Endothelial cell of umbilical vein (primary cell): ENCODE measurements at regions not wholly inside any gene's neighbourhood (a gene's known extent, or its start where the extent isn't known, plus 50 kb on each side); places are given as distances from the start of the nearest gene placed in this dataset.

Experiments
- BruUV-seq: library from RNA; stranded (reverse); fragments of 400-500 nt; replicated peaks from 2 replicates; lab custom pipeline; 2021; lab: Mats Ljungman, UMichigan
- CTCF ChIA-PET: fragments of 300-600, 350-600 bp; sonication (Branson Sonifier 250); formaldehyde crosslinking; loops from one replicate; lab custom pipeline; 2021; ENCODE audit warnings: antibody characterized with exemption, inconsistent platforms; lab: Charles Lee
- POLR2A ChIA-PET: fragments of 300-600, 350-600 bp; sonication (Branson Sonifier 250); formaldehyde crosslinking; loops from one replicate; lab custom pipeline; 2021; ENCODE audit warnings: antibody characterized with exemption, inconsistent platforms; lab: Charles Lee
- DNase-seq: peaks from one replicate; pipeline ENCODE4 v3.0.0-alpha.2; 2011; ENCODE audit warnings: low read depth, low spot score
- FAIRE-seq: peaks from 2 replicates; lab custom pipeline; 2011; peaks lifted over from hg19 to GRCh38; lab: Jason Lieb, UNC
- H2AFZ ChIP-seq: 2 replicates; pipeline ENCODE4 v1.6.0; 2012; ENCODE audit warnings: low read depth, low read length, control low read depth, inconsistent platforms
- H3K27ac ChIP-seq: 2 replicates; pipeline ENCODE4 v1.5.1; 2011; ENCODE audit warnings: low read depth, mild to moderate bottlenecking, control low read depth, low read length, moderate library complexity; ENCODE audit not compliant: insufficient read depth
- H3K27me3 ChIP-seq, 2 experiments: 2 replicates each; pipeline versions ENCODE4 v1.6.0 to v1.6.1; 2011; ENCODE audit warnings: low read length in 2 of 2, mixed read lengths in 1 of 2; ENCODE audit not compliant: control insufficient read depth in 2 of 2, insufficient read depth in 2 of 2
- H3K36me3 ChIP-seq, 2 experiments: 2 replicates in 1 of 2; 3 replicates in 1 of 2; pipeline ENCODE4 v1.5.1; 2011; ENCODE audit warnings: low read length in 2 of 2, mild to moderate bottlenecking in 1 of 2, moderate library complexity in 1 of 2; ENCODE audit not compliant: control insufficient read depth in 2 of 2, insufficient read depth in 2 of 2; ENCODE audit errors: extremely low read depth in 1 of 2
- H3K4me1 ChIP-seq: 3 replicates; pipeline ENCODE4 v1.5.1; 2011; ENCODE audit warnings: mild to moderate bottlenecking, low read length; ENCODE audit not compliant: control insufficient read depth, insufficient read depth; ENCODE audit errors: extremely low read depth
- H3K4me2 ChIP-seq: 2 replicates; pipeline ENCODE4 v1.6.1; 2011; ENCODE audit warnings: low read length, control low read depth, mixed read lengths; ENCODE audit not compliant: insufficient read depth
- H3K4me3 ChIP-seq, 3 experiments: fragments of 200-600 bp in 1 of 3; sonication (generic), shearing (Covaris generic) in 1 of 3; replicated peaks in 1 of 3; 2 replicates each; pipeline ENCODE4 v1.5.1; 2011 to 2016; ENCODE audit warnings: control low read depth in 3 of 3, low read length in 3 of 3, mild to moderate bottlenecking in 2 of 3, inconsistent platforms in 1 of 3, low read depth in 1 of 3, moderate library complexity in 1 of 3; ENCODE audit not compliant: insufficient read depth in 1 of 3
- H3K79me2 ChIP-seq: 2 replicates; pipeline ENCODE4 v1.6.0; 2012; ENCODE audit warnings: low read length, inconsistent platforms; ENCODE audit not compliant: control insufficient read depth, insufficient read depth
- H3K9ac ChIP-seq: replicated peaks from 2 replicates; pipeline ENCODE3; 2011; ENCODE audit warnings: low read length, control low read depth; ENCODE audit not compliant: insufficient read depth; ENCODE audit errors: extremely low read depth
- H3K9me1 ChIP-seq: replicated peaks from 3 replicates; pipeline ENCODE4 v1.6.0; 2011; ENCODE audit warnings: mild to moderate bottlenecking, low read length; ENCODE audit not compliant: control insufficient read depth, insufficient read depth; ENCODE audit errors: extremely low read depth
- H3K9me3 ChIP-seq: replicated peaks from 2 replicates; pipeline ENCODE4 v1.5.1; 2012; ENCODE audit warnings: low read length, inconsistent platforms; ENCODE audit not compliant: control insufficient read depth, insufficient read depth
- H4K20me1 ChIP-seq: replicated peaks from 2 replicates; pipeline ENCODE3; 2011; ENCODE audit warnings: mild to moderate bottlenecking, low read length; ENCODE audit not compliant: control insufficient read depth, insufficient read depth; ENCODE audit errors: extremely low read depth
- CTCF ChIP-seq, 2 donors: IDR thresholded peaks; 1 replicate in 1 of 2; 2 replicates in 1 of 2; pipeline ENCODE4 v1.5.1; 2011; ENCODE audit warnings: low read length in 2 of 2, mild to moderate bottlenecking in 2 of 2, moderate library complexity in 2 of 2, control low read depth in 1 of 2, inconsistent platforms in 1 of 2, low read depth in 1 of 2; ENCODE audit not compliant: insufficient read depth in 1 of 2; ENCODE audit errors: extremely low read depth in 1 of 2
- EZH2 ChIP-seq: IDR thresholded peaks from 2 replicates; pipeline ENCODE4 v1.6.1; 2012; ENCODE audit warnings: borderline replicate concordance, low read depth, mild to moderate bottlenecking, moderate library complexity, low read length, inconsistent platforms; ENCODE audit not compliant: severe bottlenecking
- FOS ChIP-seq: IDR thresholded peaks from 2 replicates; pipeline ENCODE4 v1.6.1; 2011; ENCODE audit warnings: mild to moderate bottlenecking, low read length, moderate library complexity, borderline replicate concordance; ENCODE audit not compliant: insufficient read depth
- GATA2 ChIP-seq: IDR thresholded peaks from 2 replicates; pipeline ENCODE4 v1.7.0; 2011; ENCODE audit warnings: low read depth, mild to moderate bottlenecking, moderate library complexity, mixed read lengths, low read length; ENCODE audit not compliant: insufficient read length, insufficient read depth
- JUN ChIP-seq: IDR thresholded peaks from 2 replicates; pipeline ENCODE4 v1.6.1; 2011; ENCODE audit warnings: borderline replicate concordance, low read depth; ENCODE audit not compliant: insufficient read length, insufficient read depth
- MAX ChIP-seq: IDR thresholded peaks from 2 replicates; pipeline ENCODE4 v1.6.1; 2011; ENCODE audit not compliant: insufficient read depth, insufficient read length
- MYC ChIP-seq: IDR thresholded peaks from one replicate; pipeline ENCODE4 v1.6.1; 2011; ENCODE audit warnings: mild to moderate bottlenecking, low read depth, low read length
- POLR2A ChIP-seq: IDR thresholded peaks from 2 replicates; pipeline ENCODE4 v1.6.1; 2012; ENCODE audit warnings: low read depth, mild to moderate bottlenecking, control low read depth, low read length
- POLR2AphosphoS5 ChIP-seq: IDR thresholded peaks from 2 replicates; pipeline ENCODE4 v1.6.1; 2012; ENCODE audit warnings: low read depth, mild to moderate bottlenecking, control low read depth, low read length, moderate library complexity; ENCODE audit not compliant: insufficient read depth
- dilution Hi-C: fragments of 300-500 bp; cut with MboI; formaldehyde crosslinking; loops from one replicate; pipeline ENCODE4 v1.15.0; 2019; ENCODE audit warnings: low sequenced_read_pairs; ENCODE audit not compliant: extremely low pct_ligation_motif_present
- intact Hi-C: fragments of 100-400 bp; cut with micrococcal nuclease; formaldehyde crosslinking; loops from one replicate; pipeline ENCODE4 v1.10.0; 2022

GRCh38 chr5:152503206-152503605 is 98.1 kb upstream of the NMUR2 start:
- ChIA-PET CTCF (no interaction called here), POLR2A (no interaction called here)
- Histone ChIP-seq H3K4me2 (no peak overlapping the region), H3K4me1 (no peaks in the 10 kb centered on the region), H3K27me3 (no peaks in the 10 kb centered on the region), H3K36me3 (no peaks in the 10 kb centered on the region), H3K27ac (no peak overlapping the region), H3K9me3 (no peaks in the 10 kb centered on the region), H3K79me2 (no peaks in the 10 kb centered on the region), H4K20me1 (no peaks in the 10 kb centered on the region), H3K9ac (no peak overlapping the region), H2AFZ (no peak overlapping the region), H3K4me3 (no peak overlapping the region), H3K9me1 (no peaks in the 10 kb centered on the region)
- intact Hi-C loops (no loop called here), dilution Hi-C loops (no loop called here)
- no TSS peak for BruUV-seq
- TF ChIP-seq MYC (no peak), JUN (no peak), GATA2 (no peak), MAX (no peak), POLR2AphosphoS5 (no peak), EZH2 (no peak), POLR2A (no peak), CTCF (IDR thresholded peaks at IDR 0.05; ENCODE audit: extremely low read depth in 1 of 2, insufficient read depth in 1 of 2, low read depth in 1 of 2, low read length in 2 of 2) (no peak), FOS (no peak)
- FAIRE-seq (no peak), DNase-seq (no peak)
